ENCODE measurements at regions not wholly inside any gene's neighbourhood (a gene's known extent, or its start where the extent isn't known, plus 50 kb on each side); places are given as distances from the start of the nearest gene placed in this dataset.

DNA sequence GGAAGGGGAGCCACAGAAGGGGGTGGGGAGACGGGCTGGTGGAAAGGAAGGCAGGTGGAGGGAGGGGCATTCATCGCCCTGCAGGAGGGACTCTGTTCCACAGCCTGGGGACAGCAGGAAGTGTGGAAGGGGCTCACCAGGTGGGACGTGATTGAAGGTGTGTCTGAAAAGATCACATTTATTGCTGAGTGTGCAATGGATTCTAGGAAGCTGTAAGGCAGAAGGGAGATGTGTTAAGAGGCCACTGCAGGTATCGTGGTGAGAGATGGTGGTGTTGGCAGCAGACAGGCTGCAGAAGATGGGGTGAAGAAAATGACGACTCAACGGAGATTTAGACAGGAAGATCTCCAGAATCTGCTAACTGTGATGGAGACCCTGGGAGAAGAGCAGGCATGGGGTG is 537.4 kb downstream of the MN1 start:
- no peak for DNase-seq

DNA sequence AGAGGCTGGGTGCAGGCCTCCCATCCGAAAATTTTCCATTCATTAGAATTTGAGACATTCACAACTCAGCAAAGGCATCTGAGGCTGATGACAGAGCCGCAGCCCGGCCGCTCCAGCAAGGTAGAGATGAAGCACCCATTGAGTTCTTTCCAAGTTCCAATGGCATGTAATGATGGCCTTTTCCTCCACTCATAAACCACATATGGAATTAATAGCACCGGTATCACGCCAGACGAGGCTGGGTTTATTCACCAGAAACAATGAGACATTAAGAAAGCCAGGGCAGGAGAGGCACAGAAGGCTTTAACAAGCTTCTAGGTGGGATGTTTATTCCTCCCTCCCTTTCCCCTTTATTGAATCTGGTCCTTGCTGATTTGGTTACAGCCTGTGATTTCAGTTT is 534.4 kb downstream of the MN1 start:
- no peak for DNase-seq

DNA sequence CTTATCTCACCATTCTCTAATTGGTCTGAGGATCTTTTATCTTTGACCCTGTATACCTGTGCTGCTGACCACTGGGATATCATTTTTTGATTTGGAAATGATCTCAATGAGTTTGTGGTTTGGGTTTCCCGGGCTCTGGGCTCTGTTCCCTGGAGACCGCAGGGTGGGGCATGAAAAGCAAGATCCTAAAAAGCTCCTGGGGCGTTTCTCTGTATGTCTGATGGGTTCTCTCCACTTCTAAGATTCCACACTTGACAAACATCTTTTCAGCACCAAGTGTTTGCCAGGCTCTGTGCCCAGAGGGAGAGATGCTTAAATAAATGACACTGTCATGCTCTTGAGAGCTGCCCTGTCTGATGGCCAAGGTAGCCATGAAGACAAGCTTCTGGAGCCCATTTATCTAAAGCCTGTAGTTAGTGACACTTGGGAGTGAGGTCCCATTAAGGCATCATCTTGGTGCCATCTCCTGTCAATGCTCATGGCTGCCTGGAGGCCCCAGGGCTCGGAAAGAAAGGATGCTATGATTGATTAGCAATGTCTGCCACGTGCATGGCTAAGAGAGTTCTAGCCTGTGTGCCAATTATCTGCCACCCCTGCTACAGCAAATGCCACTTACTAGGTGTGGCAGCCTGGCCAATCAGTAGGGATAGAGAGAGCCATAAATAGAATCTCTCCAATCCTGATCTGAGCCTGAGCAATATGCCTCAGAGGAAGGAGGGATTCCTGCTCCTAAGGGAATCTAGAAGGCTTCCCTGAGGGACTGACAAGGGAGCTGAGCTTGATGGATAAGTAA is 531.6 kb downstream of the MN1 start:
- DNase-seq, result no peak

DNA sequence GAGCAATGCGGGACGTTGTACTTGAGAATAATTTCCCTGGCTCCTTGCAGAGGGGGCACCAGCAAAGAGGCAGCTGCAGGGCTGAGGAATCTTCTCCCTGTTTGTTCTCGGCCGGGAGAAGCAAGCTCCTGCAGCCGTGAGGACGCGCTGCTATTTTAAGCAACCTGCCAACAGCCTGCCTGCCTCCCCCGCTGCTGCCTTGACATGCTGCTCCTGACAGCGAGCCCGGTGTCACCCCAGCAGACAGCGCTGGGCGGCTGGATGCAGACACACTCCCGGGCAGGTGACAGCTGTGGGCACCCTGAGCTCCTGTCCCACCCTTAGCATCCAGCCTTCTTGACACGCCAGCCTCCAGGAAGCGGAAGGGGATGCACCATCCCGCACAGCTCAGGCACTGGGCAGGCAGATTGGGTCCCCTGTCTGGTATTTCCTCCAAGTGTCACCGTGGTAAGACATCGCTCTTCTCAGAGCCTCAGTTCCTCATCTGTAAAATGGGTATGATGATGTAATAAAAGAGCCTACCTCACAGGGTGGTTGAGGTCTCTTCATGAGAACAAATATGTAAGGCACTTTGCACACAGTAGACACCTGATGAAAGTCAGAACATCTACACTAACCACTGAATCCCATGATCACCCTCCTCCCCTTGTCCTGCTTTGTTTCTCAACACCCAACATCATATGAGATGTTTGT is 530.6 kb downstream of the MN1 start:
- DNase-seq, result no peak

DNA sequence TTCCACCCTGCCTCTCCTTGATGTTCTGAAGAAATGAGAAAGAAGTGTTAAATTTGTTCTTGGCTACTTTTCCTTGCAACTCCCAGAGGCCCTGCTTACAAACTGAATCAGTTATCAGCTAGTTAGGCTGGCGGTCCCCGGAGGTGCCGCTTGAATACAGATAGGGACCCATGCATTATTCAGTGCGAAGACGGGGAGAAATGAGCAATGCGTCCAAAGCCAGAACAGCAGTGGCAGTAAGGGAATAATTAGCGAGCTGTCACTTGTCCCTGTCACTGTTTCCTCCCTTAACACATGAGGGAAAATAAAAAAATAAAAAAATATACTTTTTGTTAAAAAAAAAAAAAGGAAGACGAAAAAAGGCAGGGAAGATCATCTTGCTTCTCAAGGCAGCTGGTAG is 528.1 kb downstream of the MN1 start:
- no peak for DNase-seq

DNA sequence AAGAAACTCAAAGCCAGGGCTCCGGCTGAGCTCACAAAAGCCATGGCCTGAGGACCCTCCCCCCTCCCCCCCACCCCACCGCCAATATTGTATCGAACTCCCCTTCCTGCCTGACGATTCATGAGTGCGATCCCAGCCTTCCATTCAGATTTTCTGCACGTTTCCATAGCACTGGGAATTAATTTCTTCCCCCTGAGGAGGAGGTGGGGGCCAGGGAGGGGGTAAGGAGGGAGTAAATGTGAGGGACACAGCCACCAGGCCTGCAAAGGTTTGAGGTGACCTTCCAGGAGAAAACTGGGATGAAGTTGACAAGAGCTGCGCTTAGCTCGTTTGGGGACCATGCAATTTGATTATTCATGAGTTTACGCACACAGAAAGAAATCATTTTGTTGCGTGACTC is 527.7 kb downstream of the MN1 start:
- no peak for DNase-seq

DNA sequence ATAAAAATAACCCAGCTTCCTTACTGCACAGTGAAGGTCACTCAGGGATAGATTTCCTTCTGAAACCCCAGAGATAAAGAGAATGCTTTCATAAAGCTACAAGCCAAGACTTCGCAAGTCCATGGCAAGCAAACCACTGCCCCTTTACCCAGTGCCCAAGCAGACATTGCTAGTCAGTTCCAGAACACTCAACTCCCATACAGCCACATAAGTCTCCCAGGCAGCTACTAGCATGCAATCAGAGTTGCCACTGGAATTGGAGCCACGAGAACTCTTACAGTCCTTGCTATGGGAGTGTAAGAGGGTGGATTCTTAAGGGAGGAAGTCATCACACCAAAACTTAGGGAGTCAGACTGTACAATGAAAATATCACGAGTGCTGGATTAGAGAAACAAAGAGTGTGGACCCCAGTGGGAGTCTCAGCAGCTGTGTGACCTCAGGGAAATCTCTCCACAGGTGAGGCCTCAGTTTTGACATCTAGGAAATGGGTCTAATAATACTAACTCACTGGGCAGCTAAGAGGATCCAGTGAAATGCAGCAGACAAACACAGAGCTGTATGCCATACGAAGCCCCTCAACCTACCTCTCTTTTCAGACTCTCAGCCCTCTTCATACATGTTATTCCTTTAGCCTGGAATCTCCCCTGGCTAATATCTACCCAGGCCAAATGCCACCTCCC is 526.6 kb downstream of the MN1 start:
- DNase-seq, result no peak

DNA sequence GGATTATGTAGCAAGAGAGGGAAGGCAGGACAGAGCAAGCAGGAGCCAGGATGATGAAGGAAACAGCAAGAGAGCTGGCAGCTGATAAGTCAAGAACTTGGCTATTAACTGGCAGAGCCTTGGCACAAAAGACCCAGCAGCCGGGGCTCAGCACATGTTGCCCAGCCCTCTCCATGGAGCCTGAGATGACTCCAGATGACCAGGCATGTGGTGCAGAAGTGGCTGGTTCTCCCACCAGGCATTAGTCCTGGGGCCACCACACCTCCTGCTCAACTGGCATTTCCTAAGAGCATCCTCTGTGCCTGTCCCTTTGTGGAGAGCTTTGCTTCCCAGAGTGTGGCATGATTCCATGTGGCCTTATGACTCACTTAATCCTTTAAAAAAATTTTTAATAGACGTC is 522.6 kb downstream of the MN1 start:
- DNase-seq, result no peak

DNA sequence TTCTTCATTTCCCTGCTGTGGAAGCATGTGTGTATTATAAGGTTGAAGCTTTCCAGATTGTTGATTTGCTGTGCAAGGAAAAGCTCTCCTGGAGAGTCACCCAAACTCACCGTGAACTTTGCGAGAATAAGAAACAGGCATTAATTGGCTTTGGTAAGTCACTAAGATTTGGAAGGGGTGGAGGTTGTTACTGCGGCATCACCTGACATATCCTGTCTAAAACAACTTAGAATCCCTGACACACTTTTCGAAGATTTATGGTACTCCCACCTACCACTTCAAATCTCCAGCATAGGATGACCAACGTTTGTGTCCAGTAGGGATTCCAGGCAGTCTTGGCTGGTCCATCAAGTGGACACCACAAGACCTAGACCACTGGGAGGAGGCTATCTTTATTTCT is 518.3 kb downstream of the MN1 start:
- DNase-seq, result no peak

DNA sequence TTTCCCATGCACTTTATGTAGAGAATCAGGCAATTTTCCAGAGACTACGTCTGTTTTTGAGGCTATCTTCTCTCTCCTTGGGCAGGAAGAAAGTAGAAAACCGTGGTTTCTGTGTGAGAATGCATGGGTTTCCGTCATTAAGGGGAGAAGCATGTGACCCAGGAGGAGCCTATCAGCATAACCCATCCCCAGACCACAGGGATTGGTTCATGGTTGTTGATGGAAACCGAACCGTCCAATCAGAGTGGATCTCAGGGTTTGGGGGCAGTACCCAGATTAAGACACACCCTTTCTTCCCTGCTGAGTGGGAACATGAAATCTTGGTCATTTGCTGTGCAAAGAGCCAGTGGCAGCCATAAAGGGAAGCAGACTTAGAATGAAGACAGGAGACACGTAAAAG is 517.8 kb downstream of the MN1 start:
- no peak for DNase-seq

DNA sequence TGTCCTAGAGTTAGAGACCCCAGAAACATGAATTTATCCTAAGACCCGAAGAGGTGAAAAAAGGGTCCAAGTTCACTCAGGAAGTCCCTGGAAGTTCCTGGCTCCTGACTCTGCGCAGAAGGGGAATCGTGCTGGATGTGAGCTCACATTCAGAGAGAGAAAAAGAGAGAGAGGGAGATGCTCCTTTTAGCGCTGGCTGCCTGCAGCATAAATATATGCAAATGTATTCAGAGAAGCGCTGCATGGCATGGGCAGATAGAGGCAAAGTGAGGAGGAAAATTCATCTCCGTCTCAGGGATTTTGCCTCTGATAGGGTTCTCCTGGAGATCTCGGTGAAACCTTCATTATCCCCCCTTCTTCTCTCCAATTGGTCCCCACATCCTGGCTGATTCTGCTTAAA is 517.2 kb downstream of the MN1 start:
- no peak for DNase-seq

DNA sequence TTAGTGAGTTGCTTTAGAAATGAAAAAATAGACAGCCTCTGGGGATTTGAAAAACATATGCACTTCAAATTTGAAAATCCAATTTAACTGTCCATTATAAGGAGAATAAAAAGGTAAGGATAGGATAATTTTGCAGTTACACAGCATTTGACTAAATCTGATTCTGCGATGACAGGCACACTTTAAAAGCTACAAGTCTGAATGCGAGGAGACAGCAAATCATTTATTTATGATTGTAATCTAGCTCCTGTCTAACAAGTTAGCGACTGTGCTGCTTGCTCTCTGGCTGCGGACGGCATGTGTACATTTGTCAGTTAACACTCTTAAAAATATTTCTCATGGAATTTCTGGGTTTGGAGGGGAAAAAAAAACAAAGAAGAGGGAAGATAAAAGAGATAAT is 514.8 kb downstream of the MN1 start:
- no peak for DNase-seq

DNA sequence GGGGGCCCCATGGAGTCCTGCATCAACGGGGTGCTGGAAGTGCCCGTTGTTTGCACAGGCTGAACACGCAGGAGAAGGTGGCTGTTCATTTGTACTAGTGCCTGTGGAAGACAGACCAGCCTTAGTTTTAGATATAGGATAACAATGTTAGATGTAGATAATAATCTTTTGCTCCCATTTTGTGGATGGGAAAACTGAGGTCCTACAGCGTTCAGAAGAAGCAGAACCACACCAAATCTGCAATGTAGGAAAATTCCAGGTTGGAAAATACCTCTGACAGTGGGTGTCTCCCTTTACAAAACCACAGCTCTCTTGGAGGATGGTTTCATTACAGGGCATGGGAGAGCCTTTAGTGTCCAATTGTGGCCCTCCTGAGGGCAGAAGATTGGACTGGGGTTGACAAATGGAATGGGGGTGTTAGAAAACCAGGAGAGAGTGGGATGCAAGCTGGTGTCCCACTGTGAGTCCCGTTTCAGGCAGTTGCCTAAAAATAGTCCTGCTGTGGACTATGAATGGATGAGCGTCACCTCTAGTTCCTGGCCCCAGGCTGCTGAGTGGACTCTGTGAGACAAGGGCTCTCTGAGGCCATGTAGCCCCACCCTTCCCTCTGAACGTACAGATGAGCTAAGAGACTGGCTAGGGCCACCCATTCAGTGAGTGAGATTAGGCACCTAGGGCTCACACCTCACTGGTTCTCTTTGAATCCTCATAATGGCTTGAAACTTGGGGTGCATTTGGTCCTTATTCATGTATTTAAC is 508.8 kb downstream of the MN1 start:
- DNase-seq, result no peak

DNA sequence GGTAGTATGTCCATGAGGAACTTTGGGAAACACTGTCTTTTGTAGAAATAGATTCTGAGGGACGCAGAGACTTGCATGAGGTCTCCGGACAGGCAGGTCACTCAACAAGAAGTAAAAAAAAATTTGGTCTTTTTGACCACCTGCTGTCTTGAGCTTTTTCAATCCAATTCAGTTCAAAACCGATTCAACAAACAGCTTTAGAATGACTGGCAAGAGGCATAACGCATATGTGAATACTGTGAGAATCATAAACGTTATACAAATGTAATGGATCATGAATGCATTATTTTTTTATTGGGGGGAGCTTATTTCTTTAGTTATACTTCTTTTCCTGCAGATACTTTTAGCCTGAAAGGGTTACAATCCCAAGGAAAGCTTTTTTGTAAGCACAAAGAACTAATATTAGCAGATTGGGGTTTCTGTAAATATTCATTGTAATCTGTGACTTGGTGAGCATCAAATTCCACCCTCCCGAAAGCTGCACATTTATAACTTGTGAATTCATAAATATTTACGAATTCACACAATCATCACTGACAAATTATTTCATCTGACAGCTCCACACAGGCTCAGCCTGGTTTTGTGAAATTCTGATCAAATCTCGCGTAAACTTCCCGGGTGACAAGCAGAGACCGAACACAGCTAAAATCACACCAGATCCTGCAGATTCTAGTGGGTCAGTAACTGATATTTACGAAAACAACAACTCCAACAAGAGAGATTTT is 507.7 kb downstream of the MN1 start:
- DNase-seq, result no peak

DNA sequence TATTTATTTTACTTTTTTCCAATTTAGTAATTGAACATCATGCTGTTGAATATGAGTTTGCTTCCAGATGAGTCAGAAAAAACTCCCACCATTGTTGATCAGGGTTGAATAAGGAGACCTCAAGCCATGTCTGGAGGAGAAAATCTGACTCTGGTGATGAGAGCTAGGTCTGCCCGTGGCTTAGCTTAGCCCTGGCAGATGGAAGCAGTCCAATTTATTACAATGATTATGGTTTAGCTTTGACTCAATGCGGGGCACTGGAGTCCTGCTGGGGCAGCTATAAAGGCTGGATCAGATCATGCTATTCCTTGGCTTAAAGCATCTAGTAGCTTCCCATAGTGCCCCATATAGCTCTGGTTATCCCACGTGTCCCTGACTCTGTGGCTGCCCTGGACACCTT is 506.5 kb downstream of the MN1 start:
- DNase-seq, result no peak

DNA sequence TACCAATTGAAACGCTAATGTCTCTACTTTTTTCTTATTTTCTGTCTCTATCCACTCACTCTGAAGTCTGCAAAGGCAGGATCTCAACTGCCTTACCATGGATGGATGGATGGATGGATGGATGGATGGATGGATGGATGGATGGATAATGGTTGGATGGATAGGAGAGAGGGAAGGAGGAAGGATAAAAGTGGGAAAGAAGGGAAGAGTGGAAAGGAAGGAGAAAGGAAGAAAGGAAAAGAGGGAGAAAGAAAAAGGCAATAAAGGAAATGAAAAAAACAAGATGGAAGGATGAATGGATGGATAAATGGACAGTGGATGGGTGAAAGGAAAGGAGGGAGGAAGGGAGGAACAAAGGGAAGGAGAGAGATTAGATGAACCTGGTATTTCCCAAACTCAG is 506.0 kb downstream of the MN1 start:
- no peak for DNase-seq

DNA sequence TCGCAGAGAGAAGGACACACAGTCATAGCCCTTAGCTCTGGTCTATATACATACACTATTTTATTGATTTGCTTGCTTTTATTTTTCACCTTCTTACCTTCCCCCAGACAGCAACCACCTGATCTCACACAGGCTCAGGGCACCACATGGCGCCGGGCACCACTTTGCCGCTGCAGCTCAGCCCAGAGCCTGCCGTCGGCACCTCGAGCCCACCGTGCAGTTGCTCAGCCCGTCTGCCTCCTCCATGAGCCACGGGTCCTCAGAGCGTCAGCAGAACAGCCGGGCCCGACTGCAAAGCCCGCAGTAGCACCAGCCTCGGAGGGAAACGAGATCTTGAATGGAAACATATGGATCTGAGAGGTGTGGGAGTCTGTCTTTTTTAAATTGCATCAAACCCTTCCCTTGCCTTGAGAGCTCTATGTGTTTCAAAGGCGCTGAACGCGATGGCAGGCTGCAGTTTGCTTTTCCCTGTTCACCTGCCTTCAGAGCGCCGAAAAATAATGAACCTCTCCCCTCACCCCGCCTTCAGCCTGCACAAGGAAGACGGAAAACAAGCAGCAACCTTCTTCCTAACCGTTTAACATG is 505.4 kb downstream of the MN1 start:
- no peak for DNase-seq

DNA sequence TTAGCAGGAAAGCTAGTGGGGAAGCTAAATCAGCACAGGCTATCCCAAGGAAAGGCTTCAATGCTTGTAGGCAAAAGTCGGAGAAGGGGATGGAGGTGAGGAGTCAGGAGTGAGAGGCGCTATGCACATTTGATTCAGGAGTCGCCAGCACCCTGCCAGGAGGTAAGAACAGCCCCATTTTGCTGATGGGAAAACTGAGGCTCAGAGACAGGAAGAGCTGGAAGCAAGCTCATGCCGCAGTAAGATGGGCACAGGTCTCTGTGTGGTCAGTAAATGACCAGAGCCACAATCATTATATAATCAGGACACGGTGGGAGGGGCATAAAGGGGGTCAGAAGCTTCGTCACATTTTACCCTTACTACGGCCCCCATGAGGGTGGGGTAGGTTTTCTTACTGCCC is 504.4 kb downstream of the MN1 start:
- DNase-seq, result no peak

DNA sequence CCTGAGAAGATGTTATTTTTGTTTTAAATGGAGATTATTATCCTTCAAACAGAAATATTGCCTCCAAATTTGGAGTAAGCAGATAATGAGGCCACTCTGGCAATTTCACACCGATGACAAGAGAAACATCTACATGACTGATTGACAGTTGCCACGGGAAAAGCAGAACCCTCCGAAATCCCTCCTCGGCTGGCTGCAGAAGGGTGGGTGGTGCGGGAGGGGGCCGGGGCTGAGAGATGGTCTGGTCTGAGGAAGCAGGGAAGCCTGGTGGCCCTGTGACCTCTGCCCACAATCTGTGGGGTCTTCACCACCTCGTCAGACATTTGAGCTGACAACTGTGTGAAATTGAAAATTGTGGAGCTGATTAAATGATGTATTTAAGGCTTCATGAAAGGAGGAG is 503.2 kb downstream of the MN1 start:
- no peak for DNase-seq

DNA sequence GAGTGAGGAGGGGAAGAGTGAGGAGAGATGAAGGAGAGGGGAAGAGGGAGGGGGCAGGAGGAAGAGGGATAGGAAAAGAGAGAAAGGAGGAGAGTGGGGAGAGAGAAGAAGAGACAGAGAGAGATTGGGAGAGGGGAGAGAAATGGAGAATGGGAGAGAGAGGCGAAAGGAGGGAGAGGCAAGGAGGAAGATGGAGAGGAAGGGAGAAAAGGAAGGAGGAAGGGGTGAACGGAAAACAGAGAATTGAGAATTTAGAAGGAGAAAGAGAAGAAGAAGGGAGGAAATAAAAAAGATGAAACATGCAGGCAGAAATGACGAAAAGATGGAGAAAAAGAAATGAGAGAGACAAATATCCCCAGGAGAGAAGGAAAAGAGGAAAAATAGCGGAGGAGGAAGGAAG is 502.8 kb downstream of the MN1 start:
- no peak for DNase-seq

DNA sequence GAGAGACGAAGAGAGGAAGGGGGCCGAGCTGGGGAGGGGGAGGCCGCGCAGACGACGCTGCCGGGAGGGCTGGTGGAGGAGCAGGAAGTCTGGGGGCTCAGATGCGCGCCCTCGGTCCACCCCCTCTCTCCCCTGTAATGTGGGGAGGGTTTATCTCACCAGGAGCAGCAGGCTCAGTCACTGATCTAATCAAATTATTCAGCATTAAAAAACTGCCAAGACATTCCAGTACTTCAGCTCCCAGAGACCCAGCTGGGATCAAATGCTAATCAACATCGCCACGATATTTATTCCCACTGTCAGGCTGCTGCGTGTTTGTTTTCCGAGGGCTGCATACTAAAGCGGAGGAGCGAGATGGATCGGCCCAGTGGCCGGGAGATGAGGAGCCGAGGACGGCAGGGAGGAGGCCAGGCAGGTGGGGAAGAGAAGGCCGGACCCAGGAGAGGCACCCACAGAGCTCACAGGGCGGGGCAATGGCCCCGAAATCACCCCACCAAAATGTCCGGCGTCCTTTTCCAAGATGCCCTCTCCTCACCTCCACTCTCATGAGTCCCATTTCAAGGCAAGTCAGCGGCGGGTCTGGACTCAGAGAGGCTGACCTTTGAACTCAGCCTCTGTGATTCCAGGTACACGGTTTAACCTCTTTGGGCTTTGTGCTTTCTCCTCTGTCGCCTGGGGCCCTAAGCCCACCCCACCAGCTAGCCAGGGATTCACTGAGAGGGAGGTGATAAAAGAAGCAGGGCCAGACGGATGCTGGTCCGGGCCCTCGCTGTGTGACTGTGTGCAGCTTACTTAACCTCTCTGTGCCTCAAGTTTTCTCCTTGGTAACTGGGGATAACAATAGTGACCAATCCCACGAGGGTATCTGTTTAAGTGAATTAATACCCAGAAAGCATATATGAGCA is 502.1 kb downstream of the MN1 start:
- no peak for DNase-seq
